Stimulated activated naive CD8-positive, alpha-beta T cell treated with anti-CD3 and anti-CD28 coated beads, Interleukin-15, amount 100 ng/mL, for 72 hours (primary cell): ENCODE measurements at regions not wholly inside any gene's neighbourhood (a gene's known extent, or its start where the extent isn't known, plus 50 kb on each side); places are given as distances from the start of the nearest gene placed in this dataset.
"Not testable (repeated sequence)": the region's sequence is repeated elsewhere in the genome, so short reads cannot be mapped to it uniquely, and the experiment has no call there.

Experiments
- ATAC-seq: fragments of 150-1000 bp; cut with Tn5 transposase; 2 replicates; pipeline ENCODE4 v1.10.0; 2021; ENCODE audit warnings: mild to moderate bottlenecking, moderate library complexity
- DNase-seq, 2 donors: peaks; one replicate each; pipeline ENCODE4 v3.0.0; 2021 to 2022
- H3K27ac Mint-ChIP-seq, 2 donors: one replicate each; pipeline ENCODE4 v1.8.0; 2022; ENCODE audit warnings: mild to moderate bottlenecking in 2 of 2, mixed read lengths in 2 of 2, moderate library complexity in 2 of 2
- H3K27me3 Mint-ChIP-seq: one replicate; pipeline ENCODE4 v1.8.0; 2022; ENCODE audit warnings: mixed read lengths
- H3K4me1 Mint-ChIP-seq: one replicate; pipeline ENCODE4 v1.8.0; 2022; ENCODE audit warnings: mild to moderate bottlenecking, mixed read lengths
- H3K4me3 Mint-ChIP-seq, 2 donors: one replicate each; pipeline ENCODE4 v1.8.0; 2022; ENCODE audit warnings: mild to moderate bottlenecking in 2 of 2, mixed read lengths in 2 of 2, moderate library complexity in 1 of 2
- H3K9me3 Mint-ChIP-seq, 2 donors: one replicate each; pipeline ENCODE4 v1.8.0; 2022; ENCODE audit warnings: mixed read lengths in 2 of 2

DNA sequence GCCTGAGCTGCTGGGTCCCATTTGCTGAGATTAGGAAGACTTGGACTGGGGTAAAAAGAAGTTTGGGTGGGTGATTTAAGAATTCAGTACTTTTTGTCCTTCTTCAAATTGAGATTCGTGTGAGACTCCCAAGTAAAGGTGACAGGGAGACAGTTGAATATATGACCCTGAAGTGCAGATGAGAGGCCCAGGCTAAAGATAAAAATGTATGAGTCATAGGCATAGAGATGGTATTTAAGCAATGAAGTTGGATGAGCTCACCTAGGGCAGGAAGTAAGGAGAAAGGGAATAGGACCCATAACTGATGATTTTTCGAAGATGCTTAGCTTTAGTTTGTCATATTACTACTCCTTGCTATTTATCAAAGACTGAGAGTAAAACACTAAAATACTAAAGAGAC is 255.9 kb upstream of the ADRA1B start:
- Mint-ChIP-seq H3K4me1 (no peaks in the 10 kb centered on the region), H3K4me3 (no peak overlapping the region), H3K27ac (no peak overlapping the region), H3K27me3 (no peaks in the 10 kb centered on the region), H3K9me3 (no peaks in the 10 kb centered on the region)
- DNase-seq (no peak), ATAC-seq (no peak)

GRCh38 chr5:159663986-159664385 is 252.3 kb upstream of the ADRA1B start:
- no peak for DNase-seq
- no peak overlapping the region for H3K27ac Mint-ChIP-seq
- no peak for ATAC-seq
- H3K27me3 Mint-ChIP-seq, result no peaks in the 10 kb centered on the region
- no peaks in the 10 kb centered on the region for H3K4me1 Mint-ChIP-seq
- no peak overlapping the region for H3K4me3 Mint-ChIP-seq
- no peaks in the 10 kb centered on the region for H3K9me3 Mint-ChIP-seq

GRCh38 chr5:159667286-159667685 is 249.0 kb upstream of the ADRA1B start:
- H3K4me1 Mint-ChIP-seq, result no peaks in the 10 kb centered on the region
- ATAC-seq (no peak), DNase-seq (no peak)
- H3K9me3 Mint-ChIP-seq, result peaks cover 4 to 11% of the 10 kb centered on the region in 2 donors
- H3K27me3 Mint-ChIP-seq, result no peaks in the 10 kb centered on the region
- H3K27ac Mint-ChIP-seq, result no peak overlapping the region
- no peak overlapping the region for H3K4me3 Mint-ChIP-seq

GRCh38 chr5:159668556-159668955 is 247.7 kb upstream of the ADRA1B start:
- peaks cover 7 to 20% of the 10 kb centered on the region in 2 donors for H3K9me3 Mint-ChIP-seq
- ATAC-seq (no peak), DNase-seq (no peak)
- H3K4me3 Mint-ChIP-seq, result no peak overlapping the region
- H3K4me1 Mint-ChIP-seq, result no peaks in the 10 kb centered on the region
- no peaks in the 10 kb centered on the region for H3K27me3 Mint-ChIP-seq
- no peak overlapping the region for H3K27ac Mint-ChIP-seq

GRCh38 chr5:159669559-159669958 is 246.7 kb upstream of the ADRA1B start:
- ATAC-seq, result no peak
- Mint-ChIP-seq H3K27me3 (no peaks in the 10 kb centered on the region), H3K4me1 (no peaks in the 10 kb centered on the region), H3K4me3 (no peak overlapping the region), H3K9me3 (peaks cover 9 to 24% of the 10 kb centered on the region in 2 donors), H3K27ac (no peak overlapping the region)
- no peak for DNase-seq

GRCh38 chr5:159671886-159672285 is 244.4 kb upstream of the ADRA1B start:
- no peak overlapping the region for H3K4me3 Mint-ChIP-seq
- no peak for ATAC-seq

GRCh38 chr5:159673538-159673937 is 242.7 kb upstream of the ADRA1B start:
- Mint-ChIP-seq H3K4me1 (no peaks in the 10 kb centered on the region), H3K4me3 (no peak overlapping the region), H3K27me3 (no peaks in the 10 kb centered on the region), H3K27ac (no peak overlapping the region), H3K9me3 (peaks cover 13 to 31% of the 10 kb centered on the region in 2 donors)
- no peak for ATAC-seq
- DNase-seq, result no peak

More at GRCh38 chr5:159671886-159672285, 244.4 kb upstream of the ADRA1B start:
- H3K4me1 Mint-ChIP-seq, result no peaks in the 10 kb centered on the region
- DNase-seq, result no peak
- H3K27ac Mint-ChIP-seq, result no peak overlapping the region
- peaks cover 9 to 24% of the 10 kb centered on the region in 2 donors for H3K9me3 Mint-ChIP-seq
- no peaks in the 10 kb centered on the region for H3K27me3 Mint-ChIP-seq

GRCh38 chr5:159678657-159679392 is 237.5 kb upstream of the ADRA1B start:
- no peaks in the 10 kb centered on the region for H3K27me3 Mint-ChIP-seq
- H3K27ac Mint-ChIP-seq, result no peak overlapping the region
- H3K9me3 Mint-ChIP-seq, result peaks cover 37 to 49% of the 10 kb centered on the region in 2 donors
- no peaks in the 10 kb centered on the region for H3K4me1 Mint-ChIP-seq
- H3K4me3 Mint-ChIP-seq, result no peak overlapping the region
- ATAC-seq, result no peak
- no peak for DNase-seq

- Mint-ChIP-seq H3K4me1 (no peaks in the 10 kb centered on the region), H3K4me3 (no peak overlapping the region), H3K9me3 (peaks cover 37 to 48% of the 10 kb centered on the region in 2 donors), H3K27me3 (no peaks in the 10 kb centered on the region), H3K27ac (no peak overlapping the region)
- no peak for ATAC-seq
- DNase-seq, result no peak
Measured at GRCh38 chr5:159680095-159680494, 236.2 kb upstream of the ADRA1B start.

DNA sequence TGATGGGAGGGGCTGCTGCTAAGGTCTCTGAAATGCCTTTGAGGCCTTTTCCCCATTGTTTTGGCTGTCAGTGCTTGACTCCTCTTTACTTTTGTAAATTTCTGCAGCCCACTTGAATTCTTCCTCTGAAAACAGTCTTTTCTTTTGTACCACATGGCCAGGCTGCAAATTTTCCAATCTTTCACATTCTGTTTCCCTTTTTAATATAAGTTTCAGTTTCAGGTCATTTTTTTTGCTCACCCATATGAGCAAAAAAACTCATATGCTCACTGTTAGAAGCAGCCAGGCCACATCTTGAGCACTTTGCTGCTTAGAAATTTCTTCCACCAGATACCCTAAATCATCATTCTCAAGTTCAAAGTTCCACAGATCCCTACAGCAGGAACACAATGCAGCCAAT is 234.6 kb upstream of the ADRA1B start:
- Mint-ChIP-seq H3K9me3 (peaks cover 37 to 48% of the 10 kb centered on the region in 2 donors), H3K4me3 (no peak overlapping the region), H3K4me1 (no peaks in the 10 kb centered on the region), H3K27me3 (peaks cover 4% of the 10 kb centered on the region), H3K27ac (no peak overlapping the region)
- no peak for DNase-seq
- no peak for ATAC-seq

- Mint-ChIP-seq H3K27ac (no peak overlapping the region), H3K9me3 (peaks cover 37 to 48% of the 10 kb centered on the region in 2 donors), H3K4me1 (no peaks in the 10 kb centered on the region), H3K27me3 (peaks cover 13% of the 10 kb centered on the region), H3K4me3 (no peak overlapping the region)
- no peak for ATAC-seq
- no peak for DNase-seq
Measured at GRCh38 chr5:159682623-159683022, 233.7 kb upstream of the ADRA1B start.

GRCh38 chr5:159687892-159688291 is 228.4 kb upstream of the ADRA1B start:
- peaks cover 43% of the 10 kb centered on the region for H3K27me3 Mint-ChIP-seq
- DNase-seq, ATAC-seq, H3K4me3 Mint-ChIP-seq, H3K27ac Mint-ChIP-seq, H3K4me1 Mint-ChIP-seq: not testable (repeated sequence)
- peaks cover 5 to 12% of the 10 kb centered on the region in 2 donors for H3K9me3 Mint-ChIP-seq

DNA sequence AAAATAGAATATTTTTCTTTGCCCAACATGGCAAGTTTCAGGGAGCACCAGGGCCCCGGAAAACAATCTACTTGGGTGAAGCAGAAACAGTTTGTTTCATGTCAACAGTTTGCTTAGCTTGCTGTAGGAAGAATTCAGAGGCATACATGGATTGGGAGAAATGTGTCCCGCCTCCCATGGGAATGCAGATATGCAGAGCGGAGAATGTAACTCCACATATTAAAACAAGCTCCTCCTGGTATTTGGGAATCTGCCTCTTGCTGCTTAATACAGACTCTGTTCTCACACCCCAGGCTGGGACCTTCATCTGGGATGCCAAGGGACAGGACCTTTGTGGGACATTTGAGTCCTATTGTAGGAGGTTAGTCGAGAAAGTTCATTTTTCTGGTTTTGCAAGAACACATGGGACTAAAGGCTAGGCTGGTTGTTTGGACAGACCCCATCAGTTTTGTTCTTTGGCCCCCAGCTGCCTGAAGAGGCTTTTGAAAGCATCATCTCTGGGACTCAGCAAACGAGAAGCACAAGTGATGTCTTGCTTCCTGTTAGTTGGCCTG is 220.5 kb upstream of the ADRA1B start:
- peaks cover 18% of the 10 kb centered on the region for H3K27me3 Mint-ChIP-seq
- no peaks in the 10 kb centered on the region for H3K4me1 Mint-ChIP-seq
- peaks cover 5 to 25% of the 10 kb centered on the region in 2 donors for H3K9me3 Mint-ChIP-seq
- H3K4me3 Mint-ChIP-seq, result no peak overlapping the region
- no peak overlapping the region for H3K27ac Mint-ChIP-seq
- ATAC-seq (no peak), DNase-seq (no peak)

DNA sequence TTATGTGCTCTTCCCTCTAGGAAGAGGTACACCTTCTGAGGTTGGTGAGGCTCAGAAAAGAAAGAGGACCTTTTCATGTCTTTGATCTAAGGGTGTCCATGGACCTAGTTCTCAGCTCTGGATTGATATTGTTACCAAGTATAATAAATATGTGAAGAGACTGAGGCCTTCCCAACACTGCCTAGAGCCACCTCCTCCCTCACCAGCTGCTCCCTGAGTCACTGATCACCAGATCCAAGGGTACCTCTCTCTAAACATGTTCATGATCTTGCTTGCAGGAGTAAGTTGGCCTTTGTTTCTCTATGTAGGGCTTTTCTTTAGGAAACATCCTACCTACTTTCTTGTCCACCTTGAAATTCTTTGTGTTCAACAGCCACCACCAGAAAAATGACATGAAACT is 218.8 kb upstream of the ADRA1B start:
- Mint-ChIP-seq H3K4me3 (no peak overlapping the region), H3K4me1 (no peaks in the 10 kb centered on the region), H3K9me3 (peaks cover 3 to 14% of the 10 kb centered on the region in 2 donors), H3K27ac (no peak overlapping the region), H3K27me3 (peaks cover 10% of the 10 kb centered on the region)
- no peak for ATAC-seq
- DNase-seq, result no peak

- peaks cover 0 to 12% of the 10 kb centered on the region in 2 donors for H3K9me3 Mint-ChIP-seq
- H3K4me1 Mint-ChIP-seq, result no peaks in the 10 kb centered on the region
- no peak for ATAC-seq
Measured at GRCh38 chr5:159698322-159698721, 218.0 kb upstream of the ADRA1B start.

DNA sequence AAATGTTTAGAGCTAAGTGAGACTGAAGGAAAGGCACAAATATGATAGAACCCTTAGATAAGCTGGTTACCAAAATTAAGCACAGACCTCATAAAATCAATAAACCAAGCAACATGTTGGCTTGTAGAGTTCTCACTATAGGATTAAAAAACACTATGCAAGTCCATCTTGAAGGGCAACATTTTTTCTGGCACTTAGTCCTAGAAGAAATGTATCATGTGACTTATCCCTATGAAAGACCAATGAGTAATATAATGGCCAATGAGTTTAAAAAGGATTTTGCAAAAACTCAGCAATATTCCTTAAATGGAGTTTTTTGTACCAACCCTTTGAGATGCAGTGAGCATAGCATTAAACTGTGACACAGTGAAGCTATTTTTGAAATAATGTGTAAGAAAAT is 216.3 kb upstream of the ADRA1B start:
- Mint-ChIP-seq H3K4me1 (no peaks in the 10 kb centered on the region), H3K9me3 (no peaks in the 10 kb centered on the region), H3K27me3 (no peaks in the 10 kb centered on the region), H3K27ac (no peak overlapping the region), H3K4me3 (no peak overlapping the region)
- no peak for ATAC-seq
- DNase-seq, result no peak

More at GRCh38 chr5:159698322-159698721, 218.0 kb upstream of the ADRA1B start:
- Mint-ChIP-seq H3K4me3 (no peak overlapping the region), H3K27me3 (peaks cover 10% of the 10 kb centered on the region), H3K27ac (no peak overlapping the region)
- DNase-seq, result no peak
